ENCODE measurements at regions not wholly inside any gene's neighbourhood (a gene's known extent, or its start where the extent isn't known, plus 50 kb on each side); places are given as distances from the start of the nearest gene placed in this dataset.

GRCh38 chr21:24945910-24946309, 661.4 kb downstream of the MRPL39 start:
- Histone ChIP-seq H3F3A (ENCODE audit: insufficient read depth) (no peaks in the 10 kb centered on the region), H3K9me2 (ENCODE audit: insufficient read depth) (no peaks in the 10 kb centered on the region), H3K27ac (no peak overlapping the region), H3K27me3 (replicated peaks; ENCODE audit: insufficient read depth) (no peaks in the 10 kb centered on the region), H3K9me3 (ENCODE audit: low read depth) (no peaks in the 10 kb centered on the region), H3K4me1 (ENCODE audit: insufficient read depth) (no peaks in the 10 kb centered on the region), H3K36me3 (ENCODE audit: low read depth) (no peaks in the 10 kb centered on the region), H3K4me2 (ENCODE audit: unreplicated experiment) (no peak overlapping the region), H3K79me2 (ENCODE audit: insufficient read depth) (no peaks in the 10 kb centered on the region), H3K4me3 (no peak overlapping the region), H3K9ac (no peak overlapping the region), H2AFZ (no peak overlapping the region), H4K20me1 (ENCODE audit: insufficient read depth) (no peaks in the 10 kb centered on the region)
- no peak for TF ChIP-seq EZH2phosphoT487 (IDR thresholded peaks at IDR 0.05; ENCODE audit: insufficient read depth, low read depth)
- TF ChIP-seq EZH2 (IDR thresholded peaks at IDR 0.05; ENCODE audit: insufficient read depth, poor library complexity, severe bottlenecking), result no peak
- DNase-seq, result no peak
- in situ Hi-C loops (cut with MboI), result no loop called here

GRCh38 chr21:24941316-24942185, 665.7 kb downstream of the MRPL39 start:
- H2AFZ ChIP-seq, result no peak overlapping the region

DNA sequence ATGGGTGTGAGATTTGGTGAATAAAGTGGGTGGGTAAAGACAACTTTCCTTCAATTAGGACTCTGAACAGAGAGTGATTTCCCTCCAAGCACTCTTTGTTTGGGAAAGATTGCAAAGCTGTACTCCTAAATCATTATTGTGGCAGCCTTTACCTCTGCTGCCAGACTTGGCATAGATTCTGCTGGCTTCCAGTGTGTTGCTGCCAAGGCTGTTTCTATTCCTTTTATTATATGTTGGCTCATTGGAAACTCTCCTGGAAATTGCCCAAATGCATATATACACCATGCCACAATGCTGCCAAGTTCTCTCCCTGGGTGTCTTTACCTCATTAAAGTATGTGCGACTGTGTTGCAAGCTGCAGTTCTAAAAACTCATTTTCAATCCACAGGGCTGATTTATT, 668.0 kb downstream of the MRPL39 start:
- Histone ChIP-seq H3K27me3 (replicated peaks; ENCODE audit: insufficient read depth) (no peaks in the 10 kb centered on the region), H3F3A (ENCODE audit: insufficient read depth) (no peaks in the 10 kb centered on the region), H3K36me3 (ENCODE audit: low read depth) (no peaks in the 10 kb centered on the region), H3K9me2 (ENCODE audit: insufficient read depth) (no peaks in the 10 kb centered on the region), H3K79me2 (ENCODE audit: insufficient read depth) (no peaks in the 10 kb centered on the region), H2AFZ (no peak overlapping the region), H4K20me1 (ENCODE audit: insufficient read depth) (no peaks in the 10 kb centered on the region), H3K9me3 (ENCODE audit: low read depth) (no peaks in the 10 kb centered on the region), H3K4me1 (ENCODE audit: insufficient read depth) (no peaks in the 10 kb centered on the region), H3K9ac (no peak overlapping the region), H3K4me3 (no peak overlapping the region), H3K27ac (no peak overlapping the region), H3K4me2 (ENCODE audit: unreplicated experiment) (no peak overlapping the region)
- 71 to 76% methylated on average over 1 of the region's 1 CpG for WGBS, 2 experiments (ENCODE audit: low coverage in 1 of 2, low lambda C conversion rate in 2 of 2, missing lambda C conversion rate in 2 of 2)
- in situ Hi-C loops (cut with MboI), result no loop called here
- DNase-seq, result no peak
- TF ChIP-seq EZH2phosphoT487 (IDR thresholded peaks at IDR 0.05; ENCODE audit: insufficient read depth, low read depth) (no peak), EZH2 (IDR thresholded peaks at IDR 0.05; ENCODE audit: insufficient read depth, poor library complexity, severe bottlenecking) (no peak)

More at GRCh38 chr21:24941316-24942185, 665.7 kb downstream of the MRPL39 start:
- in situ Hi-C loops (cut with MboI), result no loop called here
- TF ChIP-seq EZH2phosphoT487 (IDR thresholded peaks at IDR 0.05; ENCODE audit: insufficient read depth, low read depth) (no peak), EZH2 (IDR thresholded peaks at IDR 0.05; ENCODE audit: insufficient read depth, poor library complexity, severe bottlenecking) (no peak)
- no peaks in the 10 kb centered on the region for H3K9me3 ChIP-seq (ENCODE audit: low read depth)
- no peak overlapping the region for H3K4me2 ChIP-seq (ENCODE audit: unreplicated experiment)
- H3K79me2 ChIP-seq (ENCODE audit: insufficient read depth), result no peaks in the 10 kb centered on the region
- H3K4me3 ChIP-seq, result no peak overlapping the region
- H3K27me3 ChIP-seq (replicated peaks; ENCODE audit: insufficient read depth), result no peaks in the 10 kb centered on the region
- H3K4me1 ChIP-seq (ENCODE audit: insufficient read depth), result no peaks in the 10 kb centered on the region
- no peaks in the 10 kb centered on the region for H3F3A ChIP-seq (ENCODE audit: insufficient read depth)
- whole genome bisulfite sequencing, 2 experiments (ENCODE audit: low coverage in 1 of 2, low lambda C conversion rate in 2 of 2, missing lambda C conversion rate in 2 of 2), result 17 to 20% methylated on average over 4 of the region's 4 CpGs
- no peak overlapping the region for H3K9ac ChIP-seq
- H3K9me2 ChIP-seq (ENCODE audit: insufficient read depth), result no peaks in the 10 kb centered on the region
- DNase-seq, result no peak
- no peaks in the 10 kb centered on the region for H3K36me3 ChIP-seq (ENCODE audit: low read depth)
- no peak overlapping the region for H3K27ac ChIP-seq
- no peaks in the 10 kb centered on the region for H4K20me1 ChIP-seq (ENCODE audit: insufficient read depth)

DNA sequence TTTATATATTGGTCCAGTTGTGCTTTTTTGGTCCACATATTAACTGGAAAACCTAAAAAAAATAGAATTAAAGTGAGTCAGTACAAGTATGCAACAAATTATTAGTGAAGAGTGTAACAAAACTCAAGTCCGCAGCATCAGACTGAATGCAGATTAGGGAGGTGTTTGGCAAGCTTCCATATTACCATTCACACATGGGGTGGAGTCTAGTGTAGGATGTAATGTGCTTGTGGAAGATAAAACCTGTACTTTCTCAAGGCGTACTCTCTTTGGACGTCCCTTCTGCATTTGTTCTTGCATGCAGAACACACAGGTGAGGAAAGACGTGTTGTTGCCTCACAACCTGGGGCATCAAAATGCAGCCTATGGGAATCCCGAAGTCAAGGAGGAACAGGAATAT, 668.7 kb downstream of the MRPL39 start:
- no peak for DNase-seq
- H4K20me1 ChIP-seq (ENCODE audit: insufficient read depth), result no peaks in the 10 kb centered on the region
- H3K9me2 ChIP-seq (ENCODE audit: insufficient read depth), result no peaks in the 10 kb centered on the region
- no peaks in the 10 kb centered on the region for H3K4me1 ChIP-seq (ENCODE audit: insufficient read depth)
- no peak overlapping the region for H3K9ac ChIP-seq
- H3F3A ChIP-seq (ENCODE audit: insufficient read depth), result no peaks in the 10 kb centered on the region
- no peaks in the 10 kb centered on the region for H3K27me3 ChIP-seq (replicated peaks; ENCODE audit: insufficient read depth)
- no peak overlapping the region for H3K4me2 ChIP-seq (ENCODE audit: unreplicated experiment)
- TF ChIP-seq EZH2 (IDR thresholded peaks at IDR 0.05; ENCODE audit: insufficient read depth, poor library complexity, severe bottlenecking) (no peak), EZH2phosphoT487 (IDR thresholded peaks at IDR 0.05; ENCODE audit: insufficient read depth, low read depth) (no peak)
- no peaks in the 10 kb centered on the region for H3K36me3 ChIP-seq (ENCODE audit: low read depth)
- no peak overlapping the region for H3K27ac ChIP-seq
- no peaks in the 10 kb centered on the region for H3K9me3 ChIP-seq (ENCODE audit: low read depth)
- no peaks in the 10 kb centered on the region for H3K79me2 ChIP-seq (ENCODE audit: insufficient read depth)
- H2AFZ ChIP-seq, result no peak overlapping the region
- no peak overlapping the region for H3K4me3 ChIP-seq
- in situ Hi-C loops (cut with MboI), result no loop called here
- WGBS, 2 experiments (ENCODE audit: low coverage in 1 of 2, low lambda C conversion rate in 2 of 2, missing lambda C conversion rate in 2 of 2), result 35 to 40% methylated on average over 5 of the region's 5 CpGs

Measured in GM23248 (cell line).